ENCODE measurements at regions not wholly inside any gene's neighbourhood (a gene's known extent, or its start where the extent isn't known, plus 50 kb on each side); places are given as distances from the start of the nearest gene placed in this dataset.
"Not testable (repeated sequence)": the region's sequence is repeated elsewhere in the genome, so short reads cannot be mapped to it uniquely, and the experiment has no call there.

- TF ChIP-seq HDGF (IDR thresholded peaks at IDR 0.05; ENCODE audit: borderline replicate concordance); ZNF384 (IDR thresholded peaks at IDR 0.05); TARDBP (IDR thresholded peaks at IDR 0.05): not testable (repeated sequence)
Measured at GRCh38 chr9:124123621-124124020, 112.1 kb downstream of the LHX2 start.

All from HEK293T (cell line).